Bronchial epithelial cell (primary cell): ENCODE measurements at regions not wholly inside any gene's neighbourhood (a gene's known extent, or its start where the extent isn't known, plus 50 kb on each side); places are given as distances from the start of the nearest gene placed in this dataset.
"Not testable (repeated sequence)": the region's sequence is repeated elsewhere in the genome, so short reads cannot be mapped to it uniquely, and the experiment has no call there.

Experiments
- DNase-seq: peaks from one replicate; pipeline ENCODE4 v3.0.0-alpha.2; 2010; ENCODE audit warnings: low read depth
- FAIRE-seq: peaks from 2 replicates; lab custom pipeline; 2011; peaks lifted over from hg19 to GRCh38; lab: Jason Lieb, UNC
- H3K27me3 ChIP-seq: 2 replicates; pipeline ENCODE4 v1.5.1; 2011; ENCODE audit warnings: low read length; ENCODE audit not compliant: control insufficient read depth, insufficient read depth
- H3K36me3 ChIP-seq: 2 replicates; pipeline ENCODE4 v1.5.1; 2011; ENCODE audit warnings: low read length; ENCODE audit not compliant: control insufficient read depth, insufficient read depth
- H3K4me3 ChIP-seq: 2 replicates; pipeline ENCODE4 v1.5.1; 2011; ENCODE audit warnings: mild to moderate bottlenecking, low read depth, low read length, control low read depth
- TF ChIP-seq, protein P1 (sequence below): IDR thresholded peaks from 2 replicates; pipeline ENCODE4 v1.5.1; 2011; ENCODE audit warnings: mild to moderate bottlenecking, moderate library complexity, low read length, control low read depth, inconsistent platforms; ENCODE audit not compliant: insufficient read depth, severe bottlenecking

DNA sequence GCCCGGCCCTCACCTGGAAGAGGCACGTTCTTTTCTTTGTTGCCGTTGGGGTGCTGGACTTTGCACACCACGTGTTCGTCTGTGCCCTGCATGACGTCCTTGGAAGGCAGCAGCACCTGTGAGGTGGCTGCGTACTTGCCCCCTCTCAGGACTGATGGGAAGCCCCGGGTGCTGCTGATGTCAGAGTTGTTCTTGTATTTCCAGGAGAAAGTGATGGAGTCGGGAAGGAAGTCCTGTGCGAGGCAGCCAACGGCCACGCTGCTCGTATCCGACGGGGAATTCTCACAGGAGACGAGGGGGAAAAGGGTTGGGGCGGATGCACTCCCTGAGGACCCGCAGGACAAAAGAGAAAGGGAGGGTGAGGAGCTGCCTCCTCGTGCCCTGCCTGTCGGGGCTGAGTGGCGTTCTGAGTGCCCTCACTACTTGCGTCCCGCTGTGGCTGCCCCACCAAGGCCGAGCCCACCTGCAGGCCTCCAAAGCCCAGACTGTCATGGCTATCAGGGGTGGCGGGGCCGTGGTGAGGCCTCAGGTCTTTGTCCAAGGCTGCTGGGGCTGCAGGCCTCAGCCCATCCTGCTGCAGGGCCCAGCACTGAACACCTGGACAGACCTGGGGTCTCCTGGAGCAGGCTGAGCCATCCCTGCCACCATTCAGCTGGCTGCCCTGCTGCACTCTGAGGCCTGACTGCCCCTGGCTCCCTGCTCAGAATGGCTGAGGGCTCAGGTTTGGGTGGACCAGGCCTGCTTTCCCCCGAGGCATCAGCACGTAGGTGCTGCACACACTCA is 329.7 kb downstream of the TMEM121 start:
- H3K4me3 ChIP-seq, result no peak overlapping the region
- TF ChIP-seq, protein P1, sequence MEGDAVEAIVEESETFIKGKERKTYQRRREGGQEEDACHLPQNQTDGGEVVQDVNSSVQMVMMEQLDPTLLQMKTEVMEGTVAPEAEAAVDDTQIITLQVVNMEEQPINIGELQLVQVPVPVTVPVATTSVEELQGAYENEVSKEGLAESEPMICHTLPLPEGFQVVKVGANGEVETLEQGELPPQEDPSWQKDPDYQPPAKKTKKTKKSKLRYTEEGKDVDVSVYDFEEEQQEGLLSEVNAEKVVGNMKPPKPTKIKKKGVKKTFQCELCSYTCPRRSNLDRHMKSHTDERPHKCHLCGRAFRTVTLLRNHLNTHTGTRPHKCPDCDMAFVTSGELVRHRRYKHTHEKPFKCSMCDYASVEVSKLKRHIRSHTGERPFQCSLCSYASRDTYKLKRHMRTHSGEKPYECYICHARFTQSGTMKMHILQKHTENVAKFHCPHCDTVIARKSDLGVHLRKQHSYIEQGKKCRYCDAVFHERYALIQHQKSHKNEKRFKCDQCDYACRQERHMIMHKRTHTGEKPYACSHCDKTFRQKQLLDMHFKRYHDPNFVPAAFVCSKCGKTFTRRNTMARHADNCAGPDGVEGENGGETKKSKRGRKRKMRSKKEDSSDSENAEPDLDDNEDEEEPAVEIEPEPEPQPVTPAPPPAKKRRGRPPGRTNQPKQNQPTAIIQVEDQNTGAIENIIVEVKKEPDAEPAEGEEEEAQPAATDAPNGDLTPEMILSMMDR, result no peak
- H3K27me3 ChIP-seq, result no peaks in the 10 kb centered on the region
- no peak for DNase-seq
- FAIRE-seq, result no peak
- no peaks in the 10 kb centered on the region for H3K36me3 ChIP-seq

- no peaks in the 10 kb centered on the region for H3K36me3 ChIP-seq
- FAIRE-seq (no peak), DNase-seq (no peak)
- TF ChIP-seq, protein P1, result no peak
- no peak overlapping the region for H3K4me3 ChIP-seq
- no peaks in the 10 kb centered on the region for H3K27me3 ChIP-seq
Measured at GRCh38 chr14:105856676-105857219, 330.4 kb downstream of the TMEM121 start.

- no peak for FAIRE-seq
- no peaks in the 10 kb centered on the region for H3K27me3 ChIP-seq
- no peak for DNase-seq
- TF ChIP-seq, protein P1, result no peak
- no peak overlapping the region for H3K4me3 ChIP-seq
- no peaks in the 10 kb centered on the region for H3K36me3 ChIP-seq
Measured at GRCh38 chr14:105857220-105857825, 330.9 kb downstream of the TMEM121 start.

DNA sequence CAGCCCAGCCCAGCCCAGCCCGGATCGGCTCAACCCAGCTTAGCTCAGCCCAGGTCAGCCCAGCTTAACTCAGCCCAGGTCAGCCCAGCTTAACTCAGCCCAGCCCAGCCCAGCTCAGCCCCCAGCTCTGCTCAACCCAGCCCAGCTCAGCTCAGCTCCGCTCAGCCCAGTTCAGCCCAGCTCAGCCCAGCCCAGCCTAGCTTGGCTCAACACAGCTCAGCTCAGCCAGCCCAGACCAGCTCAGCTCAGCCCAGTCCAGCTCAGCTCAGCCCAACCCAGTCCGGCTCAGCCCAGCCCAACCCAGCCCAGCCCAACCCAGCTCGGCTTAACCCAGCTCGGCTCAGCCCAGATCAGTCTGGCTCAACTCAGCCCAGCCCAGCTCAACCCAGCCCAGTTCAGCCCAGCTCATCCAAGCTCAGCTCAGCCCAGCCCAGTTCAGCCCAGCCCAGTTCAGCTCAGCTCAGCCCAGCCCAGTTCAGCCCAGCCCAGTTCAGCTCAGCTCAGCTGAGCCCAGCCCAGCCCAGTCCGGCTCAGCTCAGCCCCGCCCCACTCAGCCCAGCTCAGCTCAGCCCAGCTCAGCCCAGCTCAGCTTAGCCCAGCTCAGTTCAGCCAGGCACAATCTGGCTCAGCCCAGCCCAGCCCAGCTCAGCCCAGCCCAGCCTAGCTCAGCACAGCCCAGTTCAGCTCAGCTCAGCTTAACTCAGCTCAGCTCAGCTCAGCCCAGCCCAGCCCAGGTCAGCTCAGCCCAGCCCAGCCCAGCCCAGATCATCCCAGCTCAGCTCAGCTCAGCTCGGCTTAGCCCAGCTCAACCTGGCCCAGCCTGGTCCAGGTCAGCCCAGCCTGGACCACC is 331.7 kb downstream of the TMEM121 start:
- no peak overlapping the region for H3K4me3 ChIP-seq
- TF ChIP-seq, protein P1, result no peak
- FAIRE-seq (no peak), DNase-seq (no peak)
- no peaks in the 10 kb centered on the region for H3K36me3 ChIP-seq
- H3K27me3 ChIP-seq, result no peaks in the 10 kb centered on the region

- DNase-seq (no peak), FAIRE-seq (no peak)
- TF ChIP-seq, protein P1, result no peak
- H3K27me3 ChIP-seq, result no peaks in the 10 kb centered on the region
- no peaks in the 10 kb centered on the region for H3K36me3 ChIP-seq
- no peak overlapping the region for H3K4me3 ChIP-seq
Measured at GRCh38 chr14:105858676-105859025, 332.3 kb downstream of the TMEM121 start.

- FAIRE-seq, result not testable (repeated sequence)
Measured at GRCh38 chr14:105859073-105859716, 332.8 kb downstream of the TMEM121 start.

More at GRCh38 chr14:105859073-105859716, 332.8 kb downstream of the TMEM121 start:
- H3K36me3 ChIP-seq, H3K27me3 ChIP-seq, DNase-seq, H3K4me3 ChIP-seq: not testable (repeated sequence)
